ACHN (cell line): ENCODE measurements at regions not wholly inside any gene's neighbourhood (a gene's known extent, or its start where the extent isn't known, plus 50 kb on each side); places are given as distances from the start of the nearest gene placed in this dataset.

Source experiments
- DNase-seq: peaks from one replicate; pipeline ENCODE4 v3.0.0-alpha.2; 2015
- in situ Hi-C: cut with HindIII; loops from 2 replicates; pipeline ENCODE4 v1.10.0; 2017; ENCODE audit warnings: low sequenced_read_pairs, low pct_ligation_motif_present, low pct_unique_long_range_greater_than_20kb

GRCh38 chr16:73361061-73361460, 313.1 kb upstream of the ZFHX3 start:
- no peak for DNase-seq
- in situ Hi-C loops: no loop called here

DNA sequence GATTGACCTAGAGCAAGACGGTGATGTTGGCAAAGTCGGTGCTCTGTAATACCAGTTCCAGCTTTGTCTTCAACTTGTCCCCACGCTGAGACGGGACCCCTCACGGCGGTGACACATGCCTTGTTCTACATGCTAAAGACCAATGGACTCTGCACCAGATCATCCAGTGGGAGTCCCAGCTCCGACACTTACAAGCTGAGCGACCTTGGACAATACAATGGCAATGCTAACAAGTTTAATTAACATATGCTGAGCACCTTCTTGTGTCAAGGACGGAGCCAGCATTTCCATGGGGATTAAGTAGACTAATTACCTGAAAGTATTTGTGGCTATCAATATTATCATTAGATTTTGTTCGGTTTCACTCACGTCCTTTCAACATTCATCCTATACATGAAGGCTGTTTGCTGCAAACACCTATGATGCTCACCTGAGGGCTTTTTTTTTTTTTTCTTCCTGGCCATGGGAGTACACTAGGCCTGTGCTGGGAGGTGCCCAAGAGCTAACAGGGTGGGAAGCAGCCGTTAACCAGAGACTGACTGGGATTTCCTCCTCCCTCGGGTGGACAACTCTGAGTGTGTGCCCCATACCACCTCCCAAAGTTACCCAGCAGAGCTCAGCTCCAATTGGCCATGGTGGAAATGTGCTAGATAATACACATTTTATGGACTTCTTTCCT, 308.6 kb upstream of the ZFHX3 start:
- no peak for DNase-seq

GRCh38 chr16:73355981-73356380, 308.1 kb upstream of the ZFHX3 start:
- no peak for DNase-seq
- in situ Hi-C loops: no loop called here

More for the DNA sequence above, 308.6 kb upstream of the ZFHX3 start:
- in situ Hi-C loops: no loop called here

GRCh38 chr16:73354434-73354833, 306.5 kb upstream of the ZFHX3 start:
- in situ Hi-C loops: no loop called here
- no peak for DNase-seq

- in situ Hi-C loops: no loop called here
- DNase-seq: no peak
These were observed 303.0 kb upstream of the ZFHX3 start for GRCh38 chr16:73350707-73351452.

DNA sequence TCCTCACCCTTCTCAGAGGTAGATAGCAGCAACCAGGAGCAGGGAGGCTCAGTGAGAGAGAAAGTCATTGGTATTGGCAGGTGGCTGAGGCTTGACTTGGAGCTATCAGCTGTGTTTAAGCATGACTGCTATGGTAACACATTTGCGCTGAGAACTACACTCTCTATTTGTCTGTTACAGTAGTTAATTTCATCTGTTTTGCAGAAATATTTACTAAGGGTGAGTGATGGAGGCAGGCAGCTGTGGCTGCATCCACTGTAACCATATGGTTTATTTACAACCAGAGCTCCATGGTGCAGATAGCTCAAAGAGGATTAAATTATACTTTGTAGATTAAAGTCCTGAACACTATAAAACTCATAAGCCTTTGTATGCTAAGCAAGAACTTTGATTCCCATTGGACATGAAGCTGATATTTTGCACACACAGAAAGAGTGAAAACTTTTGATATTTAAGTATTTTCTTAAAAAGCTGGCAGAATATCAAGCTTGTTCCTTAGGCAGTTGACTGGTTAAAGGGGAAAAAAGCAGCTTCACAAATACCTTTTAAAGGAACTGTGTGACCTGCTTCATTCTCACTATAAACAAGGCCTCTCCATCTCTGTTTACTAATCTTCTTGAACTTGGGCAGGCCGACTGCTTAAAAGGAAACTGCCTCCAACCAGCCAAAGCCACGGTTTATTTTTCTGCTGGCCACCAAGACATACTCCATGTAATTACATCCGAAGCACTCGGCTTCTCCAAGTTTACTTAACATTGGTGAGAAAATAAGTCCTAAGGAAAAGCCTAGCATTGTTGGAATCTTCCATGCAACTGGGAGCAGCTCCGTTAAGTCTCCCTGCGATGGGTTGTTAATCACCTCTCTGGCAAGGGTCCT, 299.8 kb upstream of the ZFHX3 start:
- in situ Hi-C loops: no loop called here
- DNase-seq: no peak

- DNase-seq: no peak
- in situ Hi-C loops: no loop called here
These were observed 291.9 kb upstream of the ZFHX3 start for GRCh38 chr16:73339821-73340220.

GRCh38 chr16:73337373-73338296, 289.7 kb upstream of the ZFHX3 start:
- in situ Hi-C loops: no loop called here
- DNase-seq: no peak

DNA sequence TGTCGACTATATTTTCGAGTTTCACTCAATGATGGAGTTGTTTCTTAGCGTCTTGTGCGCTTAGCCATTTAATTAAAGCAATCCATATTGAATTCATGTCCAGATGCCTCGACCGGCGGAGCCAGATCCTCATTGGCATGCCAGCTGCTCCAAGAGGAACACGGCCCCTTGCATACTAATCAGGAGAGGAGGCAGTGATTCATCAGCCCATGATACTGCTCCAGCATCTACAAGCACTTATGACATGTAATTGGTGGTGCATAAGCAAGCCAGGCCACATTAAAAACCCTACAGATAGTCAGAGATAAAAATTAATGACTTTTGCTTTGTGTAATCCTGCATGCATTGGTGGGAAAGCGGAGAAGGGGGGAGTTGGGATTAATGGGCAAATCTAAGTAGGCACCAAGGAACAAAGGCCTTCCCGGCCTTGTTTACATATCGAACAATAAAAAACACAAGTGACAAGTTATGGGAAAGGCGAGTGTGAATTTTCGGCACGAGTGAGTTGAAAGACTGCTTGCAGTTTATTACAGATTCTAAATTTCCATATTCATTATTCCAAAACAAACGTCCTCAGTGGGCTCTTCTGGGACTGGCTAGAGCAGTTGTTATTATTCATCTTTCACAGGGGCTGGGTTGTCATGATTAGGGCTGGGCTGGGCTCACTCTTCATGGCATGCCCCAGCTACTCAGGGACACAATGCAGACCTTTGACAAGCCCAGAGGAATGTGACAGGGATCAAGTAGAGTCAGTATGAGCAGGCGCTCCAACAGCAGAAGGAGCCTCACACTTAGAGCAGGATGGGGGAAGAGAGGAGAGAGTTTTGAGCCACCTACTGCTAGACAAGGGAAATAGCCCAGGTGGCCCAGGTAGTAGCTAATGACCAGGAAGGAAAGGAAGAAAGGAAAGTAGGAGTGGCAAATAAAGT, 281.7 kb upstream of the ZFHX3 start:
- DNase-seq: no peak
- in situ Hi-C loops: no loop called here

GRCh38 chr16:73326770-73327470, 279.0 kb upstream of the ZFHX3 start:
- in situ Hi-C loops: no loop called here
- DNase-seq: no peak

- in situ Hi-C loops: no loop called here
- DNase-seq: no peak
These were observed 278.3 kb upstream of the ZFHX3 start for GRCh38 chr16:73326221-73326620.

GRCh38 chr16:73323880-73324279, 276.0 kb upstream of the ZFHX3 start:
- DNase-seq: no peak
- in situ Hi-C loops: no loop called here

DNA sequence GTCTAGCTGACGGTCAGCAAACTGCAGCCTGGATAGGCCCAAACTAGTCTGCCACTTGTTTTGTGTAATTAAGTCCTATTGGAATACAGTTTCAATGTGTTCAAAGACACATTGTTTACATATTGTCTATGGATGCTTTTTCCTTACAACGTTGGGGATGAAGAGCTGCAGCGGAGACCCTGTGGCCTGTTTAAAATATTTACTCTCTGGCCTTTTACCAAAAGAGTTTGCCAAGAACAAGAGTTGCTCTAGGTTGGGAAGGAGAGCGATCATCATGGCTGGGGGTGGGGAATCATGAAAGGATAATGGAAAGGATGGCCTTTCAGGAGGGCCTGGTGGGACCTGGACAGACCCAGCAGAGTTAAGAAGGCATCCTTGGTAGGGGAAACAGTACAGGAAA, 274.9 kb upstream of the ZFHX3 start:
- in situ Hi-C loops: no loop called here
- no peak for DNase-seq

DNA sequence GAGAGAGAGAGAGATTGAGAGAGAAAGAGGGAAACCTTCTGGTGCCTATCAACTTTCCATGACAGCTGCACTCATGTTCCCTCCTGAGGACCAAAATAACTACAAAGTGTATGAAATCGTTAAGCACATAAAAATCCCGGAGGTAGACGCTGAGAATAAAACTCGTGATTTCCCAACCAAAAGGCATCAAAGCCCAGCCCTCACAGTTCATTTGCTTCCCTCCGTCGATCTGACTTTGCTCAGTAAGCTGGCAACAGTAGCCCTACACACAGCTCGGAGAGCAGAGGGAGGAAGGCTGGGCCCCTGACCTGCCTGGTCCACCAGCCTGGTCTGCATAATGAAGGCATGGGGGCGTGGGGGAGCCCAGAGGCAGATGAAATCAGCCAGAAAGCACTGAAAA, 273.9 kb upstream of the ZFHX3 start:
- DNase-seq: no peak
- in situ Hi-C loops: no loop called here

GRCh38 chr16:73319737-73320136, 271.8 kb upstream of the ZFHX3 start:
- DNase-seq: no peak
- in situ Hi-C loops: no loop called here

GRCh38 chr16:73319261-73319660, 271.3 kb upstream of the ZFHX3 start:
- DNase-seq: no peak
- in situ Hi-C loops: no loop called here

- in situ Hi-C loops: no loop called here
- no peak for DNase-seq
These were observed 269.5 kb upstream of the ZFHX3 start for GRCh38 chr16:73317321-73317857.
